ENCODE measurements at regions not wholly inside any gene's neighbourhood (a gene's known extent, or its start where the extent isn't known, plus 50 kb on each side); places are given as distances from the start of the nearest gene placed in this dataset.
A peak's percentile ranks its signal among the peaks of the same experiment; 100 is the strongest.

GRCh38 chr17:77400445-77400870, 259.7 kb downstream of the SEC14L1 start:
- peaks cover 10% of the 10 kb centered on the region for H3K36me3 ChIP-seq (ENCODE audit: insufficient read depth, low read length)
- peak overlapping the region in 1 of 2 donors; percentile 8 for H3K4me3 ChIP-seq (ENCODE audit: low read depth in 1 of 2, low read length in 2 of 2)
- no peaks in the 10 kb centered on the region for H3K27me3 ChIP-seq (ENCODE audit: control insufficient read depth in 1 of 2, insufficient read depth in 2 of 2, low read length in 2 of 2)
- H3K4me1 ChIP-seq (ENCODE audit: insufficient read depth, low read length) = peaks cover 82% of the 10 kb centered on the region
- peak overlapping the region; percentile 61 for H3K27ac ChIP-seq (ENCODE audit: low read depth, low read length)
- peak overlapping the region; percentile 23 for H3K9ac ChIP-seq (ENCODE audit: low read length)
- no peaks in the 10 kb centered on the region for H3K9me3 ChIP-seq (ENCODE audit: low read length)

GRCh38 chr17:77402159-77402731, 261.5 kb downstream of the SEC14L1 start:
- H3K27ac ChIP-seq (ENCODE audit: low read depth, low read length) = no peak overlapping the region
- no peak overlapping the region for H3K4me3 ChIP-seq (ENCODE audit: low read depth in 1 of 2, low read length in 2 of 2)
- peaks cover 84% of the 10 kb centered on the region for H3K4me1 ChIP-seq (ENCODE audit: insufficient read depth, low read length)
- peak overlapping the region; percentile 28 for H3K9ac ChIP-seq (ENCODE audit: low read length)
- no peaks in the 10 kb centered on the region for H3K27me3 ChIP-seq (ENCODE audit: control insufficient read depth in 1 of 2, insufficient read depth in 2 of 2, low read length in 2 of 2)
- peaks cover 10% of the 10 kb centered on the region for H3K36me3 ChIP-seq (ENCODE audit: insufficient read depth, low read length)
- H3K9me3 ChIP-seq (ENCODE audit: low read length) = no peaks in the 10 kb centered on the region

DNA sequence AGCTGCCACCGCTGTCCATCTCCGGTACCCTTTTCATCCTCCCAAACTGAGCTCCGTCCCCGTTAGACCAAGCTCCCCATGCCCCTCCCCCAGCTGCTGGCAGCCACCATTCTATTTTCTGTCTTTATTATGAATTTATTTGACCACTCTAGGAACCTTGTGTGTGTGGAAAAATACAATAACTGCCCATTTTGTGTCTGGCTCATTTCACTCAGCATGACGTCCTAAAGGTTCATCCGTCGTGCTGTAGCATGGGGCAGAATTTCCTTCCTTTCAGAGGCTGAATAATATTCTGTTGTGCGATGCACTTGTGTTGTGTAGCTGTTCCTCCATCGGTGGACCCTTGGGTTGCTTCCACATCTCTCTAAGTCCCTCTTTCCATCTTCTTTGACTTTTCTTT, 263.1 kb downstream of the SEC14L1 start:
- H3K4me3 ChIP-seq (ENCODE audit: low read depth in 1 of 2, low read length in 2 of 2) = no peak overlapping the region
- H3K27ac ChIP-seq (ENCODE audit: low read depth, low read length) = peak overlapping the region; percentile 76
- H3K9ac ChIP-seq (ENCODE audit: low read length) = peak overlapping the region; percentile 13
- H3K27me3 ChIP-seq (ENCODE audit: control insufficient read depth in 1 of 2, insufficient read depth in 2 of 2, low read length in 2 of 2) = no peaks in the 10 kb centered on the region
- peaks cover 10% of the 10 kb centered on the region for H3K36me3 ChIP-seq (ENCODE audit: insufficient read depth, low read length)
- H3K4me1 ChIP-seq (ENCODE audit: insufficient read depth, low read length) = peaks cover 88% of the 10 kb centered on the region
- no peaks in the 10 kb centered on the region for H3K9me3 ChIP-seq (ENCODE audit: low read length)

DNA sequence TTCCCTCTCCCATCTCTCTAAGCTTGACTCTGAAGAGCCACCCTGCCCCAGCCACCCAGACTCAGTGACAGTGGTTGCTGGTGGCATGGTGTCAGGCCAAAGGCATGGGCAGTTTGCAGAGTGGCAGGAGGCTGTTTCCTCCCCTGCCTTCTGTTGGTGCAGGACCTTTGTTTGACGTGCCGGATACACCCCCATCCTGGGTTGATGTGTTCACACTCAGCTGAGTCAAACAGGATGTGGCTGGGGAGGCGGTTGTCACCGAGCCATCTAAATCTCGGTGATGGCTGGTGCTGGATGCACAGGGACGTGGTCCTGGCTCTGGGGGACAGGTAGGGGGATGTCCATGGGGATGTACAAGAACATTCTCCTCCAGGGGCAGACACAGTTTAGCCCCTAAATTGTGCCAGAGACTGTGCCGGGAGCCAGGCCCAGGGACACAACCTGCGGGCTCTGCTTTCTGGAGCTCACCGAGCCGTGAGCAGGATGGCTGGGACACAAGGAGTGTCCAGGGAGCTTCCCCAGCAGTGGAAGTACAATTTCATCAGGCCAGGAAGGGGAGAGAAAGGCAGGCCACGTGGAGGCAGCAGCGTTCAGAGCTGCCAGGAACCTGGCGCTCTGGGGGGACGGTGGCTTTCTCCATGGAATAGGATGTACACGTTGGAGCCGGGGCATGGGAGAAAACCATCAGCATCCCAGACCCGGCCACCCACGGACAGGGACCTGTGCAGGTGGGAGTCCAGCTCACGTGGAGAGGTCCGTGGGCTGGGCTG, 264.2 kb downstream of the SEC14L1 start:
- no peaks in the 10 kb centered on the region for H3K9me3 ChIP-seq (ENCODE audit: low read length)
- no peak overlapping the region for H3K4me3 ChIP-seq (ENCODE audit: low read depth in 1 of 2, low read length in 2 of 2)
- H3K9ac ChIP-seq (ENCODE audit: low read length) = peak overlapping the region; percentile 44
- H3K27ac ChIP-seq (ENCODE audit: low read depth, low read length) = peak overlapping the region; percentile 76
- H3K36me3 ChIP-seq (ENCODE audit: insufficient read depth, low read length) = peaks cover 10% of the 10 kb centered on the region
- peaks cover 87% of the 10 kb centered on the region for H3K4me1 ChIP-seq (ENCODE audit: insufficient read depth, low read length)
- no peaks in the 10 kb centered on the region for H3K27me3 ChIP-seq (ENCODE audit: control insufficient read depth in 1 of 2, insufficient read depth in 2 of 2, low read length in 2 of 2)

DNA sequence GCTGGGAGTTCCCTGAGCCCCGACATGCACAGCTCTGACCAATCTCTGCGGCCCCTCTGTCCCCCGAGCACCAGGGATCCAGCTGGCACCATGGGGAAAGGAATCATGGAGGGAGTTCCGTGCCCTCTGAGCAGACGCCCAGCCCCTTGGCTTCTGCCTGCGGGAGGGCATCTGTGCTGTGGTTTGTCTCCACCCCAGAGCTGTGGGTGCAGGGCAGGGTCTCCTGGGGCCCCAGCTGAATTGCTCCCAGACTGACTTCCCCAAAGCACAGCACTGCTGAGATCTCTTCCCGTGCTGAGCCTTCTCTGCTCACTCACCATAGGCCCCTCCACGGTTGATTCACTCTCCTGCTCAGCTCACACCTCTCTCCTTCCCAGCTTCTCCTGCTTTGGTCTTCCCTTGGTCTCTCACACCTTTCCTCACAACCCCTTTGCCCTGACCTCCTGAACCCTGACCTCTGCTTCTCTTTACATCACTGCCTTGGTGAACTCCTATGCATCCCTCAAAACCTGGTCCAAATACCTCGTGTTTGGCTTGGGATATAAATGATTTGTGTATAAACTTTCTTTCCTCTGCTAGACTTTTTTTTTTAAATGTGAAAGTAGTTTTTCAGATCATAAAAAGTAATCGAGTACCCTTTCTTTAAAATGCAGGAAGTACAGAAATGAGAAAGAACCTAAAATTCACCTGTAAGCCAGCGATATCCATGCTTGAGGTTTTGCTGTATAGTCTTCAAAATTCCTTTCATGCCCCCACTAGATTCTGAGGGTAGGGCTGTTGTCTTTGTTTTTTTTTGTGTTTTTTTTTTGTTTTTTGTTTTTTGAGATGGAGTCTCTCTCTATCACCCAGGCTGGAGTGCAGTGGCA, 265.3 kb downstream of the SEC14L1 start:
- Histone ChIP-seq H3K9me3 (ENCODE audit: low read length) (no peaks in the 10 kb centered on the region), H3K4me1 (ENCODE audit: insufficient read depth, low read length) (peaks cover 87% of the 10 kb centered on the region), H3K27me3 (ENCODE audit: control insufficient read depth in 1 of 2, insufficient read depth in 2 of 2, low read length in 2 of 2) (no peaks in the 10 kb centered on the region), H3K36me3 (ENCODE audit: insufficient read depth, low read length) (peaks cover 10% of the 10 kb centered on the region), H3K4me3 (ENCODE audit: low read depth in 1 of 2, low read length in 2 of 2) (no peak overlapping the region), H3K27ac (ENCODE audit: low read depth, low read length) (peak overlapping the region; percentile 93), H3K9ac (ENCODE audit: low read length) (peak overlapping the region; percentile 44)

DNA sequence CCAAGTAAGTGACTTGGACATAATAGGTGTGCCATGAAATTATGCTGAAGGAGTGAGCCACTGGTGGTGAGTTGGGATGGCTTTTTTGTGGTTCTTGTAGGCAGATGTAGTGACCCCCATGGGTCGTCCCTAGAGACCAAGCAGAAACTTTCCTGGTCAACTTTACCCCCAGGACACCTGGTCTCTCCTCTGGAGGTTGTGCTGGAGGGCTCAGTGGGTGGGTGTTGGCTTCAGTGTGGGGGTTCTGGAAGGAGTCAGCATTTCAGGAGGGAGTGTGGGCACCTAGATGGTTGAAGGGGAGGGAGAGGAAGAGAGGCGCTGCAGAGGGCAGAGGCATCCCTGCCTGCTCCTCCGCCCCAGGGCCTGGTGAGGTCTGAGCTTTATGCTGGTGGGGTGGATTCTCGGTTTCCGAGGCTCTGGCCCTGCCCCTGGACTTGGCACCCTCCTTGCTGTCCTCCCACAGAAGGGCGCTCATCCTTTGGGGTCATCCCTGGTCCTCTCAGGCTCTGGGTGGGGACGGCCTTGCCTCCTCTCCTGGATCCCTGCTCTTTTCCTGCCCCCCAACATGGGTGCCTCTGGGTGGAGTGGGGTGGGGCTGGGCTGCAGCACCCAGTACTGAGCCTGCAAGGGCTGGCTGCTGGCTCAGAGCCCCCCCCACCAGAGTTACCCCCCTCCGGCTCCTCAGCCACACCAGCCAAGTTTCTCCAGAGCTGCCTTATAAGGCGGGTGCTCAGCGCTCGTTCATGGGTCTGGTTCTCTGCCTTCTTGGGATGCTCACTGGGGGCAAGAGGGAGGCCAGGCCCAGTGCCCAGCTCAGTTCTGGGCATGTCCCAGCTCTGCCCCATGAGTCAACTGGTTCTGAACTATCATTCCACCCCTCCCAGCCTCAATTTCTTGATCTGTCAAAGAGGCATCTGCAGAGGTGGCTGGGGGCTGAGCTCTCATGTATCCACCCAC, 266.8 kb downstream of the SEC14L1 start:
- peaks cover 87% of the 10 kb centered on the region for H3K4me1 ChIP-seq (ENCODE audit: insufficient read depth, low read length)
- H3K4me3 ChIP-seq (ENCODE audit: low read depth in 1 of 2, low read length in 2 of 2) = no peak overlapping the region
- no peaks in the 10 kb centered on the region for H3K27me3 ChIP-seq (ENCODE audit: control insufficient read depth in 1 of 2, insufficient read depth in 2 of 2, low read length in 2 of 2)
- H3K27ac ChIP-seq (ENCODE audit: low read depth, low read length) = peak overlapping the region; percentile 93
- peak overlapping the region; percentile 32 for H3K9ac ChIP-seq (ENCODE audit: low read length)
- H3K9me3 ChIP-seq (ENCODE audit: low read length) = no peaks in the 10 kb centered on the region
- peaks cover 5% of the 10 kb centered on the region for H3K36me3 ChIP-seq (ENCODE audit: insufficient read depth, low read length)

DNA sequence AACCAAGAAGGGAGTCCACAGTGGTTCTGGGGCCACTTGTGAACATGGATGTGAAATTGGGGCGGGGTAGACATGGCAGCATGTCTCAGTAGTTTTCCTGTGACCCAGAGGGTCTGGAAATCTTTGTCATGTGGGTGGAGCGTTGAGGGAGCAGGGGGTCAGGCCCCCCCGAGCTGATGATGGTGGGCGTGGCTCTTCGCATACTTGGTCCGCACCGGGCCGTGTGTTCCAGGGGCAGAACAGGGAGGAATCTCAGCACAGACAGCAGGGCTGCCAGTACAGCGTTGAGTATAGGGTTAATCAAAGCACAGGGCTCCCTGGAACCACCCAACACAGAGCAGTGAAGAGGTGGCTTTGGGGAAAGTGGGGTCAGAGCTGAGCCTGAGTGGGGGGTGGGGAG, 267.5 kb downstream of the SEC14L1 start:
- Histone ChIP-seq H3K9me3 (ENCODE audit: low read length) (no peaks in the 10 kb centered on the region), H3K4me1 (ENCODE audit: insufficient read depth, low read length) (peaks cover 86% of the 10 kb centered on the region), H3K27ac (ENCODE audit: low read depth, low read length) (peak overlapping the region; percentile 93), H3K9ac (ENCODE audit: low read length) (peak overlapping the region; percentile 30), H3K36me3 (ENCODE audit: insufficient read depth, low read length) (no peaks in the 10 kb centered on the region), H3K27me3 (ENCODE audit: control insufficient read depth in 1 of 2, insufficient read depth in 2 of 2, low read length in 2 of 2) (no peaks in the 10 kb centered on the region), H3K4me3 (ENCODE audit: low read depth in 1 of 2, low read length in 2 of 2) (no peak overlapping the region)

GRCh38 chr17:77409282-77410161, 268.8 kb downstream of the SEC14L1 start:
- peaks cover 79% of the 10 kb centered on the region for H3K4me1 ChIP-seq (ENCODE audit: insufficient read depth, low read length)
- H3K36me3 ChIP-seq (ENCODE audit: insufficient read depth, low read length) = no peaks in the 10 kb centered on the region
- H3K27ac ChIP-seq (ENCODE audit: low read depth, low read length) = peak overlapping the region; percentile 93
- H3K9me3 ChIP-seq (ENCODE audit: low read length) = no peaks in the 10 kb centered on the region
- H3K9ac ChIP-seq (ENCODE audit: low read length) = peak overlapping the region; percentile 74
- H3K4me3 ChIP-seq (ENCODE audit: low read depth in 1 of 2, low read length in 2 of 2) = peak overlapping the region in 1 of 2 donors; percentile 11
- H3K27me3 ChIP-seq (ENCODE audit: control insufficient read depth in 1 of 2, insufficient read depth in 2 of 2, low read length in 2 of 2) = no peaks in the 10 kb centered on the region

DNA sequence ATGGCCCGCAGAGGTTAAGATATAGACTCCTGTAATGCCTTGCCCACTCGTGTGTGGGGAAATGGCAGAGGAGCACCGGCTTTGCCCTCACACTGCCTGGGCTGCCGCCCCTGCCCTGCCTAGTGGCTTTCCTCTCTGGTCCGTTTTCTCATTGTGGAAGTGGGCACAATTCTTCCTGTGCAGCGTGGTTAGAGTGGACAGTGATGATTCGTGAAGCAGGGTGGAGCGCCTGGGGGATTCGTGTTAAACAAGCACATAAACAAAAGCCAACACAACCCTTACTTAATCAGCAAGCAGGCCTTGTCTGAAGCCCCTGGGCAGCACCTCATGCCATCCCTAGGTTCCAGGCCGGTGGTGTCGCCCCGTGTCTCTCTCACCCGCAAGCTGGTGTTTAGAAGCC, 269.7 kb downstream of the SEC14L1 start:
- H3K27ac ChIP-seq (ENCODE audit: low read depth, low read length) = peak overlapping the region; percentile 93
- no peaks in the 10 kb centered on the region for H3K27me3 ChIP-seq (ENCODE audit: control insufficient read depth in 1 of 2, insufficient read depth in 2 of 2, low read length in 2 of 2)
- no peaks in the 10 kb centered on the region for H3K36me3 ChIP-seq (ENCODE audit: insufficient read depth, low read length)
- H3K9ac ChIP-seq (ENCODE audit: low read length) = peak overlapping the region; percentile 74
- no peak overlapping the region for H3K4me3 ChIP-seq (ENCODE audit: low read depth in 1 of 2, low read length in 2 of 2)
- no peaks in the 10 kb centered on the region for H3K9me3 ChIP-seq (ENCODE audit: low read length)
- peaks cover 70% of the 10 kb centered on the region for H3K4me1 ChIP-seq (ENCODE audit: insufficient read depth, low read length)

- Histone ChIP-seq H3K27ac (ENCODE audit: low read depth, low read length) (no peak overlapping the region), H3K36me3 (ENCODE audit: insufficient read depth, low read length) (no peaks in the 10 kb centered on the region), H3K4me3 (ENCODE audit: low read depth in 1 of 2, low read length in 2 of 2) (no peak overlapping the region), H3K4me1 (ENCODE audit: insufficient read depth, low read length) (peaks cover 65% of the 10 kb centered on the region), H3K27me3 (ENCODE audit: control insufficient read depth in 1 of 2, insufficient read depth in 2 of 2, low read length in 2 of 2) (no peaks in the 10 kb centered on the region), H3K9me3 (ENCODE audit: low read length) (no peaks in the 10 kb centered on the region), H3K9ac (ENCODE audit: low read length) (no peak overlapping the region)
Observed at GRCh38 chr17:77414811-77415400, 274.1 kb downstream of the SEC14L1 start.

Measured in muscle layer of colon (tissue), 2 donors.